MCF 10A (cell line): ENCODE measurements at regions not wholly inside any gene's neighbourhood (a gene's known extent, or its start where the extent isn't known, plus 50 kb on each side); places are given as distances from the start of the nearest gene placed in this dataset.

Experiments used
- BruUV-seq: library from RNA; stranded (reverse); fragments of 400-500 nt; replicated peaks from 2 replicates; lab custom pipeline; 2021; lab: Mats Ljungman, UMichigan
- CTCF ChIA-PET: fragments of 300-600 bp; sonication (Branson Sonifier 250); formaldehyde crosslinking; extraction: SDS; loops from one replicate; lab custom pipeline; 2021; ENCODE audit warnings: antibody characterized with exemption, inconsistent platforms; lab: Yijun Ruan, JAX
- POLR2A ChIA-PET: fragments of 300-600, 350-650 bp; sonication (Branson Sonifier 250); formaldehyde crosslinking; extraction: SDS; loops from one replicate; lab custom pipeline; 2020; ENCODE audit warnings: antibody characterized with exemption, inconsistent platforms; lab: Yijun Ruan, JAX
- DNase-seq: peaks from one replicate; pipeline ENCODE4 v3.0.0-alpha.2; 2018; ENCODE audit not compliant: unreplicated experiment
- H3K27ac Mint-ChIP-seq: one replicate; pipeline ENCODE4 v1.8.0; 2022; ENCODE audit warnings: mild to moderate bottlenecking, low read depth, mixed read lengths; ENCODE audit not compliant: unreplicated experiment
- H3K27me3 Mint-ChIP-seq: one replicate; pipeline ENCODE4 v1.8.0; 2022; ENCODE audit warnings: mixed read lengths; ENCODE audit not compliant: insufficient read depth, unreplicated experiment
- H3K36me3 Mint-ChIP-seq: one replicate; pipeline ENCODE4 v1.8.0; 2022; ENCODE audit warnings: mild to moderate bottlenecking, moderate library complexity, mixed read lengths; ENCODE audit not compliant: insufficient read depth, unreplicated experiment
- H3K4me1 Mint-ChIP-seq: one replicate; pipeline ENCODE4 v1.8.0; 2022; ENCODE audit warnings: mixed read lengths; ENCODE audit not compliant: insufficient read depth, unreplicated experiment
- H3K4me3 Mint-ChIP-seq: one replicate; pipeline ENCODE4 v1.8.0; 2022; ENCODE audit warnings: mild to moderate bottlenecking, moderate library complexity, mixed read lengths; ENCODE audit not compliant: unreplicated experiment
- H3K9me3 Mint-ChIP-seq: one replicate; pipeline ENCODE4 v1.8.0; 2022; ENCODE audit warnings: mixed read lengths; ENCODE audit not compliant: unreplicated experiment
- CTCF ChIP-seq: fragments of 200-600 bp; IDR thresholded peaks from one replicate; pipeline ENCODE4 v1.8.0; 2022; ENCODE audit warnings: antibody characterized with exemption, mild to moderate bottlenecking; ENCODE audit not compliant: unreplicated experiment
- intact Hi-C: fragments of 100-400 bp; cut with micrococcal nuclease; formaldehyde crosslinking; loops from 2 replicates; pipeline ENCODE4 v1.14.1; 2022

DNA sequence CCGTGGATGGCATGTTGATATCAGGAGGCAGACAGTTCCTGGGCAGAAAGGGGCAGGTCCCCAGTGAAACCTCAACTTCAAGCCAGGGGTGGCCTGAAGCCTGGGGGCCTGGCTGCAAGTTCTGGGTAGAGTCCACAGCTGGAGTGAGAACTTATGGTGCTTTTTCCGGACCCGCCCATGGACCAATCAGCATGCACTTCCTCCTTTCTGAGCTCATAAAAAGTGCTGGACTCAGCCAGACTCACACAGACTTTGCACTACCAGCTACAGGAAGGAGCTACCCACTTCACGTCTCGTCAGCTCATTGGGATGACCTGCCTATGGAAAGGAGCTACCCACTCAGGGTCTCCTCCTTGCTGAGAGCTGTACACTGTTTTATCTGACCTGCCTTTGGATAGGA lies 183.1 kb upstream of the MC4R start:
- Mint-ChIP-seq H3K36me3 (no peaks in the 10 kb centered on the region), H3K9me3 (no peaks in the 10 kb centered on the region), H3K4me1 (no peaks in the 10 kb centered on the region), H3K27me3 (peaks cover 77% of the 10 kb centered on the region), H3K27ac (no peak overlapping the region), H3K4me3 (no peak overlapping the region)
- no TSS peak for BruUV-seq
- no peak for TF ChIP-seq CTCF
- no peak for DNase-seq
- ChIA-PET POLR2A (no interaction called here), CTCF (interaction anchor here (0.9 to 1.8 kb wide), 3 partner anchors 559 to 561 kb away, joined by 3 to 9 read pairs (median 3); no protein-coding TSS in a partner anchor)
- intact Hi-C loops, result no loop called here

- Mint-ChIP-seq H3K27me3 (peaks cover 81% of the 10 kb centered on the region), H3K4me3 (no peak overlapping the region), H3K27ac (no peak overlapping the region), H3K4me1 (no peaks in the 10 kb centered on the region), H3K9me3 (no peaks in the 10 kb centered on the region), H3K36me3 (no peaks in the 10 kb centered on the region)
- no peak for DNase-seq
- intact Hi-C loops, result no loop called here
- CTCF ChIA-PET, result interaction anchor here (0.6 to 1.8 kb wide), 4 partner anchors 560 to 774 kb away, joined by 3 to 9 read pairs (median 6); no protein-coding TSS in a partner anchor
- no peak for TF ChIP-seq CTCF
- no TSS peak for BruUV-seq
- POLR2A ChIA-PET, result no interaction called here
Observed at GRCh38 chr18:60556326-60556725, 183.8 kb upstream of the MC4R start.

- Mint-ChIP-seq H3K36me3 (no peaks in the 10 kb centered on the region), H3K27ac (no peak overlapping the region), H3K4me3 (no peak overlapping the region), H3K9me3 (no peaks in the 10 kb centered on the region), H3K27me3 (peaks cover 78% of the 10 kb centered on the region), H3K4me1 (no peaks in the 10 kb centered on the region)
- DNase-seq, result no peak
- CTCF ChIA-PET, result interaction anchor here (0.9 to 1.4 kb wide), 2 partner anchors 12 to 28 kb away, joined by 3 to 5 read pairs; no protein-coding TSS in a partner anchor
- no peak for TF ChIP-seq CTCF
- no TSS peak for BruUV-seq
- intact Hi-C loops, result no loop called here
- POLR2A ChIA-PET, result no interaction called here
Observed at GRCh38 chr18:60560071-60560470, 187.5 kb upstream of the MC4R start.

GRCh38 chr18:60563082-60563481 lies 190.5 kb upstream of the MC4R start:
- H3K9me3 Mint-ChIP-seq, result no peaks in the 10 kb centered on the region
- TF ChIP-seq CTCF, result no peak
- no peaks in the 10 kb centered on the region for H3K36me3 Mint-ChIP-seq
- intact Hi-C loops, result no loop called here
- CTCF ChIA-PET, result interaction anchor here (0.6 to 1.4 kb wide), 3 partner anchors 13 to 726 kb away, joined by 3 to 6 read pairs (median 3); no protein-coding TSS in a partner anchor
- peaks cover 48% of the 10 kb centered on the region for H3K27me3 Mint-ChIP-seq
- no peak overlapping the region for H3K27ac Mint-ChIP-seq
- DNase-seq, result no peak
- no peak overlapping the region for H3K4me3 Mint-ChIP-seq
- no peaks in the 10 kb centered on the region for H3K4me1 Mint-ChIP-seq
- POLR2A ChIA-PET, result no interaction called here
- no TSS peak for BruUV-seq
